Suprapubic skin (tissue), 4 donors: ENCODE measurements at regions not wholly inside any gene's neighbourhood (a gene's known extent, or its start where the extent isn't known, plus 50 kb on each side); places are given as distances from the start of the nearest gene placed in this dataset.

ENCODE experiments used
- DNase-seq, 2 donors: peaks; one replicate each; pipeline ENCODE4 v3.0.0-alpha.2; 2019; ENCODE audit warnings: low spot score in 2 of 2
- H3K27ac ChIP-seq: fragments of 200-600 bp; sonication (generic); one replicate; pipeline ENCODE4 v1.5.1; 2019
- H3K27me3 ChIP-seq: fragments of 200-600 bp; sonication (generic); one replicate; pipeline ENCODE4 v1.5.1; 2019
- H3K36me3 ChIP-seq: fragments of 200-600 bp; sonication (generic); one replicate; pipeline ENCODE4 v1.5.1; 2019
- H3K4me1 ChIP-seq: fragments of 200-600 bp; sonication (generic); one replicate; pipeline ENCODE4 v1.5.1; 2019
- H3K4me3 ChIP-seq: fragments of 200-600 bp; sonication (generic); one replicate; pipeline ENCODE4 v1.5.1; 2019; ENCODE audit warnings: mild to moderate bottlenecking
- H3K9me3 ChIP-seq: fragments of 200-600 bp; sonication (generic); one replicate; pipeline ENCODE4 v1.5.1; 2019
- EP300 ChIP-seq: sonication (generic); formaldehyde crosslinking; IDR thresholded peaks from one replicate; pipeline ENCODE4 v1.6.1; 2017; ENCODE audit warnings: antibody characterized with exemption
- POLR2A ChIP-seq, 2 donors: fragments of 450-650 bp; IDR thresholded peaks; one replicate each; pipeline ENCODE4 v1.6.1; 2017; ENCODE audit warnings: antibody characterized with exemption in 2 of 2, mild to moderate bottlenecking in 2 of 2, moderate library complexity in 2 of 2
- POLR2AphosphoS5 ChIP-seq, 3 donors: sonication (generic); formaldehyde crosslinking; IDR thresholded peaks; one replicate each; pipeline ENCODE4 v1.6.1; 2017; ENCODE audit warnings: antibody characterized with exemption in 3 of 3
- WGBS: methylation state at CpG from one replicate; pipeline ENCODE4 v1.1.5; 2018; 5-methylcytosine and 5-hydroxymethylcytosine counted together
- TF ChIP-seq, protein P1 (sequence below), 2 donors: fragments of 200-600 bp in 1 of 2; fragments of 450-650 bp in 1 of 2; sonication (generic) in 1 of 2; IDR thresholded peaks; one replicate each; pipeline ENCODE4 v1.5.1; 2016 to 2019; ENCODE audit warnings: antibody characterized with exemption in 2 of 2, mild to moderate bottlenecking in 1 of 2, moderate library complexity in 1 of 2

GRCh38 chr6:119742188-119742803 lies 392.7 kb upstream of the MAN1A1 start:
- Histone ChIP-seq H3K4me3 (no peak overlapping the region), H3K9me3 (no peaks in the 10 kb centered on the region), H3K27ac (no peak overlapping the region), H3K4me1 (no peaks in the 10 kb centered on the region), H3K36me3 (no peaks in the 10 kb centered on the region), H3K27me3 (no peaks in the 10 kb centered on the region)
- WGBS = 17% methylated on average over 6 of the region's 6 CpGs
- no peak for TF ChIP-seq EP300
- TF ChIP-seq, protein P1, sequence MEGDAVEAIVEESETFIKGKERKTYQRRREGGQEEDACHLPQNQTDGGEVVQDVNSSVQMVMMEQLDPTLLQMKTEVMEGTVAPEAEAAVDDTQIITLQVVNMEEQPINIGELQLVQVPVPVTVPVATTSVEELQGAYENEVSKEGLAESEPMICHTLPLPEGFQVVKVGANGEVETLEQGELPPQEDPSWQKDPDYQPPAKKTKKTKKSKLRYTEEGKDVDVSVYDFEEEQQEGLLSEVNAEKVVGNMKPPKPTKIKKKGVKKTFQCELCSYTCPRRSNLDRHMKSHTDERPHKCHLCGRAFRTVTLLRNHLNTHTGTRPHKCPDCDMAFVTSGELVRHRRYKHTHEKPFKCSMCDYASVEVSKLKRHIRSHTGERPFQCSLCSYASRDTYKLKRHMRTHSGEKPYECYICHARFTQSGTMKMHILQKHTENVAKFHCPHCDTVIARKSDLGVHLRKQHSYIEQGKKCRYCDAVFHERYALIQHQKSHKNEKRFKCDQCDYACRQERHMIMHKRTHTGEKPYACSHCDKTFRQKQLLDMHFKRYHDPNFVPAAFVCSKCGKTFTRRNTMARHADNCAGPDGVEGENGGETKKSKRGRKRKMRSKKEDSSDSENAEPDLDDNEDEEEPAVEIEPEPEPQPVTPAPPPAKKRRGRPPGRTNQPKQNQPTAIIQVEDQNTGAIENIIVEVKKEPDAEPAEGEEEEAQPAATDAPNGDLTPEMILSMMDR (IDR thresholded peaks at IDR 0.05) = peak; percentile 23 to 70
- DNase-seq = peak in 1 of 2 donors; percentile 68

GRCh38 chr6:119739769-119740168 lies 390.2 kb upstream of the MAN1A1 start:
- H3K4me3 ChIP-seq = no peak overlapping the region
- no peaks in the 10 kb centered on the region for H3K9me3 ChIP-seq
- no peaks in the 10 kb centered on the region for H3K4me1 ChIP-seq
- no peaks in the 10 kb centered on the region for H3K27me3 ChIP-seq
- H3K36me3 ChIP-seq = no peaks in the 10 kb centered on the region
- 80% methylated on average over 4 of the region's 4 CpGs for WGBS
- H3K27ac ChIP-seq = no peak overlapping the region
- no peak for DNase-seq
- TF ChIP-seq EP300 (no peak), POLR2A (IDR thresholded peaks at IDR 0.05) (no peak), POLR2AphosphoS5 (IDR thresholded peaks at IDR 0.05) (no peak)
- TF ChIP-seq, protein P1 (IDR thresholded peaks at IDR 0.05) = no peak

GRCh38 chr6:119738425-119738824 lies 388.9 kb upstream of the MAN1A1 start:
- H3K36me3 ChIP-seq = no peaks in the 10 kb centered on the region
- DNase-seq = no peak
- H3K27me3 ChIP-seq = no peaks in the 10 kb centered on the region
- H3K9me3 ChIP-seq = no peaks in the 10 kb centered on the region
- H3K4me1 ChIP-seq = no peaks in the 10 kb centered on the region
- no peak overlapping the region for H3K27ac ChIP-seq
- no peak for TF ChIP-seq EP300
- WGBS = 73% methylated on average over 1 of the region's 1 CpG
- H3K4me3 ChIP-seq = no peak overlapping the region

GRCh38 chr6:119736296-119737021 lies 386.9 kb upstream of the MAN1A1 start:
- DNase-seq = no peak
- TF ChIP-seq EP300 = no peak
- no peak for TF ChIP-seq POLR2AphosphoS5 (IDR thresholded peaks at IDR 0.05)
- TF ChIP-seq, protein P1 (IDR thresholded peaks at IDR 0.05) = no peak
- no peak for TF ChIP-seq POLR2A (IDR thresholded peaks at IDR 0.05)
- no peaks in the 10 kb centered on the region for H3K9me3 ChIP-seq
- H3K27ac ChIP-seq = no peak overlapping the region
- H3K36me3 ChIP-seq = no peaks in the 10 kb centered on the region
- WGBS = 44% methylated on average over 4 of the region's 4 CpGs
- no peak overlapping the region for H3K4me3 ChIP-seq
- H3K4me1 ChIP-seq = no peaks in the 10 kb centered on the region
- no peaks in the 10 kb centered on the region for H3K27me3 ChIP-seq

- Histone ChIP-seq H3K4me3 (no peak overlapping the region), H3K4me1 (no peaks in the 10 kb centered on the region), H3K36me3 (no peaks in the 10 kb centered on the region), H3K27me3 (no peaks in the 10 kb centered on the region), H3K27ac (no peak overlapping the region), H3K9me3 (no peaks in the 10 kb centered on the region)
- 64% methylated on average over 4 of the region's 4 CpGs for WGBS
- DNase-seq = no peak
- TF ChIP-seq, protein P1 (IDR thresholded peaks at IDR 0.05) = no peak
- TF ChIP-seq POLR2AphosphoS5 (IDR thresholded peaks at IDR 0.05) (no peak), EP300 (no peak), POLR2A (IDR thresholded peaks at IDR 0.05) (no peak)
Observed at GRCh38 chr6:119735530-119735929, 386.0 kb upstream of the MAN1A1 start.
